Thoracic aorta (tissue), 2 donors: ENCODE measurements at regions not wholly inside any gene's neighbourhood (a gene's known extent, or its start where the extent isn't known, plus 50 kb on each side); places are given as distances from the start of the nearest gene placed in this dataset.

Experiments used
- ATAC-seq: fragments of 150-250 bp; one replicate; pipeline ENCODE4 v1.8.0; 2017; ENCODE audit warnings: low read depth; ENCODE audit not compliant: insufficient number of reproducible peaks, low FRiP score
- DNase-seq: peaks from one replicate; pipeline ENCODE4 v3.0.0-alpha.2; 2020; ENCODE audit warnings: low spot score
- H3K27ac ChIP-seq, 2 donors: fragments of 200-600 bp; sonication (generic); 1 replicate in 1 of 2; 2 replicates in 1 of 2; pipeline ENCODE4 v1.5.1; 2016; ENCODE audit warnings: mild to moderate bottlenecking in 2 of 2, moderate library complexity in 2 of 2
- H3K27me3 ChIP-seq: fragments of 200-600 bp; sonication (generic); replicated peaks from 2 replicates; pipeline ENCODE4 v1.6.0; 2016; ENCODE audit warnings: mild to moderate bottlenecking; ENCODE audit not compliant: insufficient read depth
- H3K36me3 ChIP-seq: fragments of 200-600 bp; sonication (generic); one replicate; pipeline ENCODE4 v1.5.1; 2016
- H3K4me1 ChIP-seq, 2 donors: fragments of 200-600 bp; sonication (generic); 1 replicate in 1 of 2; 2 replicates in 1 of 2; pipeline versions ENCODE4 v1.5.1 to v1.6.0; 2016; ENCODE audit warnings: low read depth in 2 of 2, mild to moderate bottlenecking in 1 of 2; ENCODE audit not compliant: control insufficient read depth in 1 of 2
- H3K4me3 ChIP-seq: fragments of 200-600 bp; sonication (generic); 2 replicates; pipeline ENCODE4 v1.5.1; 2016; ENCODE audit warnings: mild to moderate bottlenecking
- H3K9me3 ChIP-seq: fragments of 200-600 bp; sonication (generic); 2 replicates; pipeline ENCODE4 v1.5.1; 2016
- TF ChIP-seq, protein P1 (sequence below): fragments of 200-600 bp; sonication (generic); IDR thresholded peaks from one replicate; pipeline ENCODE4 v1.5.1; 2019; ENCODE audit warnings: antibody characterized with exemption

DNA sequence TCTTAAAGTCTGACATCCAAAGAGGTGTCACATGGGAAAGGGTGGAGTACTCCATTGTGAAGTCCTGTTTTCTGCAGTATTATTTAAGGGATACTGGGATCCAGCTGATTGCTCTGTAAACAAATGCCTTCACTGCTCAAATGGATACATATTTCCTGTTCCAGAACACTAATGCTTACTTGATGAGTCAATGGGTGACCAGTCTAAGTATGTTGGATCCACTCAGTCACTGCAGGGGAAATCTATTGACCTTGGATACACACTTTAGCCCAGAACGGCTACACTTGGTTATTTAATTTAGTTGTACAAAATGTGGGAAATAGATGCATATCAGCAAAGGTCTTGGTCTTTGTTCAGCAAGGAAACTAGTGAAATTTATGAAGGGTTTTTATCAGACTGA lies 261.4 kb downstream of the MAP2K4 start:
- peaks cover 10 to 22% of the 10 kb centered on the region in 2 donors for H3K4me1 ChIP-seq
- no peaks in the 10 kb centered on the region for H3K36me3 ChIP-seq
- ATAC-seq (peak; percentile 80), DNase-seq (no peak)
- no peaks in the 10 kb centered on the region for H3K27me3 ChIP-seq
- no peak overlapping the region for H3K4me3 ChIP-seq
- no peaks in the 10 kb centered on the region for H3K9me3 ChIP-seq
- H3K27ac ChIP-seq = peak overlapping the region; percentile 46 to 62
- TF ChIP-seq, protein P1, sequence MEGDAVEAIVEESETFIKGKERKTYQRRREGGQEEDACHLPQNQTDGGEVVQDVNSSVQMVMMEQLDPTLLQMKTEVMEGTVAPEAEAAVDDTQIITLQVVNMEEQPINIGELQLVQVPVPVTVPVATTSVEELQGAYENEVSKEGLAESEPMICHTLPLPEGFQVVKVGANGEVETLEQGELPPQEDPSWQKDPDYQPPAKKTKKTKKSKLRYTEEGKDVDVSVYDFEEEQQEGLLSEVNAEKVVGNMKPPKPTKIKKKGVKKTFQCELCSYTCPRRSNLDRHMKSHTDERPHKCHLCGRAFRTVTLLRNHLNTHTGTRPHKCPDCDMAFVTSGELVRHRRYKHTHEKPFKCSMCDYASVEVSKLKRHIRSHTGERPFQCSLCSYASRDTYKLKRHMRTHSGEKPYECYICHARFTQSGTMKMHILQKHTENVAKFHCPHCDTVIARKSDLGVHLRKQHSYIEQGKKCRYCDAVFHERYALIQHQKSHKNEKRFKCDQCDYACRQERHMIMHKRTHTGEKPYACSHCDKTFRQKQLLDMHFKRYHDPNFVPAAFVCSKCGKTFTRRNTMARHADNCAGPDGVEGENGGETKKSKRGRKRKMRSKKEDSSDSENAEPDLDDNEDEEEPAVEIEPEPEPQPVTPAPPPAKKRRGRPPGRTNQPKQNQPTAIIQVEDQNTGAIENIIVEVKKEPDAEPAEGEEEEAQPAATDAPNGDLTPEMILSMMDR = no peak

DNA sequence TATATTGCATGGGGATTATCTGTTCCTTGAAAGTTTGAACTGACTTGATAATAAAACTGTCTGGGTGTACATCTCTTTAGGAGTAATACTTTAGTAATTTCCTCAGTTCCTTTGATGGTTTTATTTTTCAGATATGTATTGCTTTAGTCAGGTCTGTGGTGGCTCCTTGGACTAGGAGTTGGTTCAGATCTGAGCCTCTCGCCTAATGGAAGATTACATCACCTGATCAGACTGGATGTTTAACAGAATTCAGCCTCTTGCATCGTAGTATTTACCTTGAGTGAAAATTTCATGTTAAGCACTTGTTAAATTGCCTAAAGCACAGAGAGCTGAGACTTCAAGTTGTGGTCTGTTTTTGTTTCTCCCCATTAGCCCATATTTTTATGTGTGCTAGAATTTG lies 267.3 kb downstream of the MAP2K4 start:
- TF ChIP-seq, protein P1 = no peak
- Histone ChIP-seq H3K4me3 (no peak overlapping the region), H3K4me1 (peaks cover 5 to 34% of the 10 kb centered on the region in 2 donors), H3K27ac (peak overlapping the region; percentile 11 to 51), H3K27me3 (no peaks in the 10 kb centered on the region), H3K9me3 (no peaks in the 10 kb centered on the region), H3K36me3 (no peaks in the 10 kb centered on the region)
- DNase-seq (no peak), ATAC-seq (no peak)

DNA sequence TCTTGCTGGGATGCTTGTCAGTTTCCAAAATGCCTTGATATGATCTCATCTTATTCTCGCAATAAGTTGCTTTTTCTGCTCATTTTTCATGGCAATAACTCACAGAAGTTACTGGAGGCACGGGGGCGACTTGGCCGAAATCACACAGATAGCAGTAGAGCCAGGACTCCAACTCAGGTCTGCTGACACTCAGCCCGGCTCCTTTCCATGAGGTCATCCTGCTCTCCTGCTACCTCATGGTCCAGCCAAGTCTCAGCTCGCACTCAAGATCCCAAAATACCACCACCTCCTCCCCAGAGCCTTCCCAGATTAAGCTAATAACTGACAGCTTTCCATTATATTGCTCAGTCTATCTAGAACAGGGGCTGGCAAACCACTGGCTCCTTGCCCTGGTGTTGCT lies 269.5 kb downstream of the MAP2K4 start:
- no peaks in the 10 kb centered on the region for H3K36me3 ChIP-seq
- H3K27me3 ChIP-seq = no peaks in the 10 kb centered on the region
- H3K4me3 ChIP-seq = no peak overlapping the region
- H3K27ac ChIP-seq = peak overlapping the region; percentile 42 to 65
- peak; percentile 76 for ATAC-seq
- peaks cover 5 to 27% of the 10 kb centered on the region in 2 donors for H3K4me1 ChIP-seq
- DNase-seq = peak; percentile 10
- no peaks in the 10 kb centered on the region for H3K9me3 ChIP-seq
- TF ChIP-seq, protein P1 = no peak

DNA sequence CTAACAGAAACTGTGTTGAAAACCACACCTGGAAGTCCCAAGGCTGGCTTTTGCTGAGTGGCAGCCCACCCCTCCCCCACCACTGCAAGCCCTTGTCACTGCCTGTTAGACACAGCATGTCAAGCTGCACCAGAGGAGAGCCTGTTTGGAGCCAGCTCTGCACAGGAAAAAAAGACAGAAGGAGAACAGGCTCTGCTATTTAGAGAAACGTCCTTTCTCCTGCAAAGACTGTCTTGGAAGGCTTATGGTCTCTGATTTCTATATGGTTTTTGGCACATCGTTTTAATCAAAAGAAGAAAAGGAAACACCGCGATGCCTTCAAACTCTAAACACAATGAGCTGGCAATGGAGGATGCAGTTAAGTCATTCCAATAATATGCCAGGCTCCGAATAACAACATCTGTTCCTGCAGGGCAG lies 275.5 kb downstream of the MAP2K4 start:
- ATAC-seq = no peak
- DNase-seq = no peak
- Histone ChIP-seq H3K27me3 (no peaks in the 10 kb centered on the region), H3K9me3 (no peaks in the 10 kb centered on the region), H3K4me1 (peaks cover 5 to 20% of the 10 kb centered on the region in 2 donors), H3K36me3 (no peaks in the 10 kb centered on the region), H3K4me3 (peak overlapping the region; percentile 29), H3K27ac (peak overlapping the region; percentile 2 to 43)
- TF ChIP-seq, protein P1 = no peak

DNA sequence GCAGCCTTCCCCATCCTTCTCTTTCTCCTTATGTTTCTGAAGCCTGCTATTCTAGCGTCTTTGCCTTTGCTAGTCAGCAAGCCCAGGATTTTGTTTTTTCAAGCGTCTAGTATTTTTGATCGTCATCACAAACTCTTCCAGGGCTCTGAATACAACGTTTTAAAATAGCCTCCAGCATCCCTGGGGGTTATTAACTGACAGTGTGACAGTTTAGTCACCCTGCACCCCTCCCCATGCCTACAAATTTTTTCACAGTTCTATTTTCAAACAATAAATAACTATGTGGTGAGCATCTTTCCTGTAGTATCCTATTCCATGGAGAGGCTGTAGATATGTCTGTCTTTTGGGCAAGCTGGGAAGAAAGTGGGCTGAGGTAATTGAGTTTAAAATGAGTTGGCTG lies 280.9 kb downstream of the MAP2K4 start:
- Histone ChIP-seq H3K4me3 (peak overlapping the region; percentile 10), H3K9me3 (no peaks in the 10 kb centered on the region), H3K36me3 (no peaks in the 10 kb centered on the region), H3K27ac (peak overlapping the region; percentile 63 to 77), H3K4me1 (peaks cover 5 to 25% of the 10 kb centered on the region in 2 donors), H3K27me3 (no peaks in the 10 kb centered on the region)
- TF ChIP-seq, protein P1 = no peak
- ATAC-seq (peak; percentile 80), DNase-seq (no peak)
